OCI-M2 (cell line): ENCODE measurements at regions not wholly inside any gene's neighbourhood (a gene's known extent, or its start where the extent isn't known, plus 50 kb on each side); places are given as distances from the start of the nearest gene placed in this dataset.

Source experiments
- DNase-seq: peaks from one replicate; lab custom pipeline; 2025; ENCODE audit not compliant: unreplicated experiment; lab: John Stamatoyannopoulos, UW

DNA sequence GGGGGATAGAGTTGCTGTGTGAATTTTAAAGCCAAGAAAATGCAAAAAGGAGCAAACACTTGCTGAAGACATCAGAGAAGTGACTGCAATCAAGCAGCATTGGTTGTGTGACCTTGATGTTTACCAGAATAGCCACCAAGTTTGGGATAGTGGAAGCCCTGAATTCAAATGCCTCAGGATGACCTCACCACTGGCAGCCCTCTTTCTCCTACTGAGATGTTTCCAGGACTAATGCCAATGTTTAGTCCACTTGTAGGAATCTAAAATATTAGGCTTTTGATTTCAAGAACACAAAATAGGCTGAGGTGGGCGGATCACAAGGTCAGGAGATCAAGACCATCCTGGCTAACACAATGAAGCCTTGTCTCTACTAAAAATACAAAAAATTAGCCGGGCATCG lies 112.2 kb upstream of the NUDT12 start:
- no peak for DNase-seq

DNA sequence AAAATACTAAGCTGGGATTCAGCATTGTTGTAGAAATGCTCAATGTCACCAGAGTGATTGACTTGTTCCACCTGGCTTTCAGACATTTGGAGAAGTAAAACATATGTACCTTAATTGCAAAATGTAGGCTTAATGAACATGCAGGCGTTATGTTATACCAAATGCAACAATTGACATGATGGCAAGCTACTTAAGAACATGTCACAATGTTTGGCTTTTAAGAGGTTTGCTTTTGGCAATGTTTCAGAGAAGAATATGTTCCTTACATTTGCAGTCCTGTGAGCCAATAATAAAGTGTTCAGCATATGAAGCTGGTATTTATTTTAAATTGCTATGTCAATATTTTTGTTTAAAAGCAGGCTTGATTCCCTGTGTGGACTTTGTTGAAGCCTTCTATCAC lies 111.7 kb upstream of the NUDT12 start:
- DNase-seq: no peak

DNA sequence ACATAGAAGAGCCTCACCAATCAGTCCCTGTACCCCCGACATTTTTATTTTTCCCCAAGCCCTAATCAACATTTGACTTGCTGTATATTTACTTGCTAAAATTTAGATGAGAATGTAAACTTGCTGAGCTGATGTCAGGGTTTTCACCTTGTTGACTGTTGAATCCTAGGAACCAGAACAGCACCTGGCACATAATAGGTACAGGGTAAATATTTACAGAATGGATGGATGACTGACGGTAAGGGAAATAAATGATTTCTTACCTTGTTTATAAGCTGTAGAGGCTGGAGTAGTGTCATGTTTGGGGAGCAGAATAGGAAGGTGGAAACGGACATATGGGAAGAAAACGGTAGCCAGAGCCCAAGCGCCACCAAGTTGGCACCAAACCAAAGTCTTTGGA lies 107.0 kb upstream of the NUDT12 start:
- no peak for DNase-seq

DNA sequence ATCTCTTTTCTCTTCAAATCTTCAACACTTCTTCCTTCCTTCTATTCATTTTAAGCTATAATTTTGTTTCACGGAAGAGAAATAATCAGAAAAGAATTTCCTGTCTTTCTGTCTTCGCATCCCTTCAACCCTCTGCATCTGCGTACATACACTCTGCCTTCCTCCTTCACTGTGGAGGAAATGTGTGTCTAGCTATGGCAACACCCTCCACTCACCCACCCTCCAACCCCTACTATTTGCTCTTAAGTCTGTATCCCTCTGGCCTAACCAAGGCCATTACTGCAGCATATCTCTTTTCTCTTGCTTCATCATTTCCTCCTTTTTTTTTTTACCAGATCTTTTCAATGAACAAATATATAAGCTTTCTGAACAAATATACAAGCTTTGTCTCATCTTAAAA lies 105.7 kb upstream of the NUDT12 start:
- DNase-seq: no peak

DNA sequence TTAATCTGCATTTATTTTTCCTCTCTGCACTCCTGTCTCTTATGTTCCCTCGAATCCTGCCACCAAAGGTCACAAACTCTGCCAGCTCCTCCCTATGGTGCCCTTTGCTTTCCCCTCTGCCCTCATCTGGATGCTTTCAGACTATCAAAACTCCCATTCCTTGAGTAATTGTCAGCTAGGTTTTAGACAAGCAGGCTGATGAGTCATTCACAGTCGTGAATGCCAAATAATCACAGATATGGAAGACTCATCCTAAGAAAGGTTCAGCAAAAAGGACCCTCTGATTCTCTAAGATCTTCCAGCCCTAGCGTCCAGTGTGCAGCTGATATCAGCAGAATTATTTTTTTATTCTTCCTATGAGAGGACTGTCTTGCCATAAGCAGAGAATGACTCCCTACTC lies 104.5 kb upstream of the NUDT12 start:
- no peak for DNase-seq

DNA sequence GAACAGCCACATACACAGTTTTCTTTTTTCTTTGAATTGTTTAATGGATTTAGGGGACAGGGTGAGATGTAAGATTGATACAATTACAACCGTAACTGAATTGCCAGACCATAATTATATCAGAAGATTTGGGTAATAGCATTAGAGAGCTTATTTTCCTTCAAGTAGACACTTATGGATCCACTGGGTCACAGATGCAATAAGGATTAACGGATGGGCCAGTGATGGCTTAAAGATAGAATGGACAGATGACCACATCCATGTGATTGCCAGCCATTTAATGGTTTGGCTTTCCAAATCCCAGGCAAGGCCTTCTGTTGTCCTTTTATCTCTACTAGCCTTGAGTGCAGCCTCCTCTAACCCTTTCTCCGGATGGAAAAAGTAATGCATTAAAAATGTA lies 94.7 kb upstream of the NUDT12 start:
- DNase-seq: no peak

GRCh38 chr5:103648086-103648485 lies 85.5 kb upstream of the NUDT12 start:
- DNase-seq: no peak

DNA sequence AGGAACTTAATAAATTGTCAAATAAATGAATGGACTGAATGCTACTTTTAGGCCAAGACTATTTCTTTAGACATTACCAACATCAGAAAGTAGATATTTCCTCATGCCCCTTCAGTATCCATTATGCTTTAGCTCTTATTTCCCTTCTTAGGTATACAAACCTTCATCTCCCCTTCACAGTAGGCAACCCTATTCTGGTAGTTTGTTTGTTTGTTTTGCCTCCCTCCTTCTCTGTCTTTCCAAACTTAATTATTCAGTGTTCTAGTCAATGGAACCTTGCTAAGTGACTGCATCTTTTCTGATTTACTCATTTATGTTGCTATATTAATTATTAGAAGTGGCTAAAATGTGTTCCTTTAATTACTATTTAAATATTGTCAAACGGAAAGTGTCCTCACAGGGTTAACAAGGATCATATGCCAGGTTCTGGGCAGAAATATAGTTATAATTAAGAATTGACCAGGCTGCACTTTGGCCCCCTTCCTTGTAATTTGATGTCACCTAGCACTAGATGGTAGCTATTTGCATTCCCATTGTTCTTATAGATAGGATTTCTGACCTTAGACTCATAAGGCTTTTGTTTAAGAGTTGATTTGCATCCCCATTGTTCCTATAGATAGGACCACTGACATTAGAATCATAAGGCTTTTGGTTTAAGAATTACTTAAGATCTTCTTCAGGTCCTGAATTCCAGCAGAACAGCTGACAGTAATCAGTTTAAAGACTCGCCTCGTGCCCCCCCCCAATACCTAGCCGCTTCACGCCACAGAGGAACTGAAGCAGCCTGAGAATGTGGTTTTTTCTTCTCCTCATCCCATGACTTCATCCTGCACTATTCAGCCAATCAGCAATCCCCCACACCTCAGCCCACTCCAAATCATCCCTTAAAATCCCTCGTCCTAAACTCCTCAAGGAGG lies 84.4 kb upstream of the NUDT12 start:
- DNase-seq: no peak

DNA sequence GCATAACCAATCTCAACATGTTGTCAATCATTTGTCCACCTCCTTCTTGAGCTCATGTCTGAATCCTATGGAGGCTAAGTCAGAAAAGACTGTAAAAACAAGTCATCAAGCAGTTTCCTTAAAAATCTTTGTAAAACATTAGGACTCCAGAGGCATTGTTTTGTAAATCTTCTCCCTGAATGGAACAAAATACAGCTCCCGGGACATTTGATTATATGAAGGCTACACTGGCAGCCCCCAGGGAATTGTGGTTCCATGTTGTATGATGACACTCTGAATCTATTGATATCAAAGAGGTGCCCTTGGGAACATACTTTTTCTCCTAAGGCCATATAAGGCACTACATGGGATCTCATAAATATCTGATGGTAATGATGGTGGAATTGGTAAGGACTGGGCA lies 83.2 kb upstream of the NUDT12 start:
- DNase-seq: no peak

GRCh38 chr5:103638979-103639378 lies 76.4 kb upstream of the NUDT12 start:
- DNase-seq: no peak

GRCh38 chr5:103624675-103625074 lies 62.1 kb upstream of the NUDT12 start:
- no peak for DNase-seq

GRCh38 chr5:103624035-103624480 lies 61.5 kb upstream of the NUDT12 start:
- DNase-seq: no peak

- no peak for DNase-seq
Observed at GRCh38 chr5:103623425-103623824, 60.8 kb upstream of the NUDT12 start.

DNA sequence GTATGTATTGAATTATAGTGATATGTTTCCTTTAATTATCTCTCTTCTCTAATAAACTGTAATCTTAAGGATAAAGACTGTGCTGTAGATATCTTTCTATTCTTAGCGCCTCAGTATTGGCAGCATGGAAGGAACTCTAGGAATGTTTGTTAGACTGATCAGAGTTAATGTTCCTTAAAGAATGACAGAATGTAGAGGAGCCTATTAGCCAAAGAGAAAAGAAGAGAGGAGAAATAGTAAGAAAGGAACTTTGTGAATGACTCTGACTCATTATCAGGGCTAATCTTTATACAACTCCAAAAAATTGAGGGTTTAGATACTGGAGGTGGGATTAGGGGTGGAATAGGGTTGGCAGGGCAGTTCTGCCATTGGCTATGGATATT lies 59.0 kb upstream of the NUDT12 start:
- DNase-seq: no peak

GRCh38 chr5:103620851-103621547 lies 58.4 kb upstream of the NUDT12 start:
- DNase-seq: no peak

GRCh38 chr5:103617913-103618312 lies 55.3 kb upstream of the NUDT12 start:
- DNase-seq: no peak

DNA sequence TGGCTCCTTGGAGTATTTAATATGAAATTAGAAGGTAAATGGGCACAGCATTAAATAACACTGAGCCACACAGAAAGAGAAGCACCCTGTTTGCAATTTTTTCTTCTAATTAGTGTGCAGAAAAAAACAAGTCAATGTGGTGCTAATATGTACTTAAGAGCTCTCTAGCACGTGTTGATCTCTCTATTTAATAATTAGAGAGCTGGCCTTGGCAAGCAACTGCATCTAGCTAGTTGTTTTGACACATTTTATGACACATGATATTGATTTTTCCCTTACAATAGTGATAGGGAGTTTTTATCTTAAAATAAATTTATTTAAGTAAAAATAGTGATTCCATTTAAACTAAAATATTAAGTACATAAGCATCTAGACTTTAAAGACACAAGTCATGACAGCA lies 54.5 kb upstream of the NUDT12 start:
- DNase-seq: no peak

- no peak for DNase-seq
Observed at GRCh38 chr5:103612545-103612944, 50.0 kb upstream of the NUDT12 start.
